ENCODE measurements at regions not wholly inside any gene's neighbourhood (a gene's known extent, or its start where the extent isn't known, plus 50 kb on each side); places are given as distances from the start of the nearest gene placed in this dataset.

GRCh38 chr20:39376788-39377187, 414.6 kb downstream of the DHX35 start:
- no peak for TF ChIP-seq CTCF (IDR thresholded peaks at IDR 0.05)
- no peak for TF ChIP-seq POLR2AphosphoS5 (IDR thresholded peaks at IDR 0.05; ENCODE audit: insufficient read depth in 1 of 2, low read depth in 1 of 2)
- no peak for TF ChIP-seq POLR2A (IDR thresholded peaks at IDR 0.05)
